SJSA1 (cell line): ENCODE measurements at regions not wholly inside any gene's neighbourhood (a gene's known extent, or its start where the extent isn't known, plus 50 kb on each side); places are given as distances from the start of the nearest gene placed in this dataset.

Experiments
- DNase-seq, 2 experiments: peaks; one replicate each; pipeline ENCODE4 v3.0.0-alpha.2; 2015 to 2020; ENCODE audit warnings: low spot score in 2 of 2, low read depth in 1 of 2
- H3K27ac ChIP-seq: fragments of 250-450 bp; sonication (Bioruptor Pico); 2 replicates; pipeline ENCODE4 v1.5.1; 2020; ENCODE audit warnings: mild to moderate bottlenecking, moderate library complexity
- H3K27me3 ChIP-seq: fragments of 250-450 bp; sonication (Bioruptor Pico); replicated peaks from 2 replicates; pipeline ENCODE4 v1.5.1; 2020; ENCODE audit warnings: mild to moderate bottlenecking, moderate library complexity
- H3K36me3 ChIP-seq: fragments of 250-450 bp; sonication (Bioruptor Pico); 2 replicates; pipeline ENCODE4 v1.5.1; 2020; ENCODE audit warnings: mild to moderate bottlenecking
- H3K4me1 ChIP-seq: fragments of 250-450 bp; sonication (Bioruptor Pico); replicated peaks from 2 replicates; pipeline ENCODE4 v1.6.1; 2021; ENCODE audit warnings: mild to moderate bottlenecking
- H3K4me3 ChIP-seq: fragments of 250-450 bp; sonication (Bioruptor Pico); 2 replicates; pipeline ENCODE4 v1.5.1; 2020; ENCODE audit warnings: mild to moderate bottlenecking
- H3K9me3 ChIP-seq: fragments of 250-450 bp; sonication (Bioruptor Pico); replicated peaks from 2 replicates; pipeline ENCODE4 v1.5.1; 2020; ENCODE audit warnings: mild to moderate bottlenecking

DNA sequence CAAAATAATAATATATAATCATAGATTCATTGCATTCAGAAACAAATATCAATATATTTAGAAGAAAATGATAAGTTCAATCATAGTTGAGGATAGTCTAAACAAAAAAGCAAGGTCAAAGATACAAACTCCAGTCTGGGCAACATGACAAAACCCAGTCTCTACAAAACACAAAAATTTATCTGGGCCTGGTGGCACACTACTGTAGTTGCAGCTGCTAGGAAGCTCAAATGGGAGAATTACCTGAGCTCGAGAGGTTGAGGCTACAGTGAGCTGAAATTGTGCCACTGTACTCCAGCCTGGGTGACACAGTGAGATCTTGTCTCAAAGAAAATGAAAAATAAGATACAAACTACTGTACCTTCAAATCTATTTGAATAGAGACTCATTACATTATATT lies 52.7 kb upstream of the ANXA10 start:
- Histone ChIP-seq H3K4me1 (no peaks in the 10 kb centered on the region), H3K27ac (no peak overlapping the region), H3K9me3 (no peaks in the 10 kb centered on the region), H3K4me3 (no peak overlapping the region), H3K36me3 (no peaks in the 10 kb centered on the region), H3K27me3 (no peaks in the 10 kb centered on the region)
- no peak for DNase-seq
